ENCODE measurements at regions not wholly inside any gene's neighbourhood (a gene's known extent, or its start where the extent isn't known, plus 50 kb on each side); places are given as distances from the start of the nearest gene placed in this dataset.
"Not testable (repeated sequence)": the region's sequence is repeated elsewhere in the genome, so short reads cannot be mapped to it uniquely, and the experiment has no call there.

DNA sequence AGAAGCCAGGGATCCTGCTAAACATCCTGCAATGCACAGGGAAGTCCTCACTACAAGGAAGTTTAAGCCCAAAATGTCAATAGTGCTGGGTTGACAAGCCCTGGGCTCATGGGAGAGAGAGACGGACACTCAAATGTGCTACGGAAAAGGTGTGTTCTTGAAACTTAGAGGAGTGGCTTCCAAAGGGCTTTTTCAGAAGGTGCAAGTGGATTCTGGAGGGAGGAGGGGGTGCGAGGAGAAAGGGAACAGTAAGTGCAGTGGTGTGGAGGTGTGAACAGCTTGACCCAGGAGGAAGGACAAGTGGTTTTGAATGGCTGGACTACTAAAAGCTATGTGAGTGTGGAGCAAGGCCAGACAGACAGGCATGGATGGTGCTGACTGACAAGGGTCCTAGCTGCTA, 50.4 kb upstream of the CECR2 start:
- peaks cover 4% of the 10 kb centered on the region; the same call in 1 of the 2 replicates for H3K4me1 ChIP-seq (ENCODE audit: control insufficient read depth, insufficient read depth, low read length)

DNA sequence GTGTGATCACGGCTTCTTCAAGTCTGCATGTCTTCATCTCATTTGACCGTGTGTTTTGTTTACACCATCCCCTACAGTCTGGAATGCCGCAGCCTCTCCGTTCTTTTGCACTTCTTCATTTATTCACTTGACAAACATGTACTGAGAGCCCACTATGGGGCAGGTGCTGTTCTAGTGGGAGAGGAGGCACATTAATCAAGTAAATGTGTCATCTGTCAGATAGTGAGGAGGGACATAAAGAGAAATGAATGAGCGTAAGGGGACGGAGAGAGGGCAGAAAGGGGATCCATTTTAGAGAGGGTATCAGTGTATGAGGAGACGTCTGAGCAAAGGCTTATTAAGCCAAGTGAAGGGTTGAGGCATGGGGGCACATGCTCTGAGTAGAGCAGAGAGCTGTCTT, 54.0 kb upstream of the CECR2 start:
- Histone ChIP-seq H3K9me3 (ENCODE audit: control insufficient read depth, insufficient read depth, low read length) (no peaks in the 10 kb centered on the region), H3K9ac (ENCODE audit: low read depth, low read length) (no peak overlapping the region), H3K36me3 (ENCODE audit: control insufficient read depth, insufficient read depth, low read length) (no peaks in the 10 kb centered on the region), H3K27ac (ENCODE audit: low read depth, low read length) (no peak overlapping the region), H3K4me3 (ENCODE audit: low read depth, low read length) (no peak overlapping the region), H3K27me3 (ENCODE audit: control insufficient read depth, insufficient read depth, low read length) (no peaks in the 10 kb centered on the region), H3K4me1 (ENCODE audit: control insufficient read depth, insufficient read depth, low read length) (peaks cover 7% of the 10 kb centered on the region; the same call in 1 of the 2 replicates)

More for the DNA sequence above, 50.4 kb upstream of the CECR2 start:
- H3K27ac ChIP-seq (ENCODE audit: low read depth, low read length): no peak overlapping the region
- H3K36me3 ChIP-seq (ENCODE audit: control insufficient read depth, insufficient read depth, low read length): no peaks in the 10 kb centered on the region
- no peak overlapping the region for H3K4me3 ChIP-seq (ENCODE audit: low read depth, low read length)
- no peaks in the 10 kb centered on the region for H3K9me3 ChIP-seq (ENCODE audit: control insufficient read depth, insufficient read depth, low read length)
- H3K27me3 ChIP-seq (ENCODE audit: control insufficient read depth, insufficient read depth, low read length): no peaks in the 10 kb centered on the region
- no peak overlapping the region for H3K9ac ChIP-seq (ENCODE audit: low read depth, low read length)

DNA sequence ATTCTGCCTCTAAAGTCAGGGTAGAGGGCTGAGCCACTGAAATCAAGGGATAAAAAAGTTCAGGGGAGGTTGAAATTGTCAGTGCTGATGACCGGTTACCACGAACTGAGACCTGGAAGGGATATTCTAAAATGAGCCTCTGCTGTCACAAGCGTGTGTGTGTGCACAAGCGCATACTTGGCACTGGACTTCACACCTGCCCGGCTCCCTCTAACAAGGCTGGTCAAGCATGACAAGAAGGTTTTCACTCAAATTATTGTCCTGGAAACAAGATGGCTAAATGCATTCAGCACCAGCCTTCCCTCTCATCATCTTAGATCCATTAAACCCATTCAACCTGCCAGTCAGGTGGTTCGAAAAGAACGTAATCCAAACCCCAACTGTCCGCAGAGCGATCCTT, 54.8 kb upstream of the CECR2 start:
- Histone ChIP-seq H3K36me3 (ENCODE audit: control insufficient read depth, insufficient read depth, low read length) (no peaks in the 10 kb centered on the region), H3K9me3 (ENCODE audit: control insufficient read depth, insufficient read depth, low read length) (no peaks in the 10 kb centered on the region), H3K27ac (ENCODE audit: low read depth, low read length) (no peak overlapping the region), H3K4me1 (ENCODE audit: control insufficient read depth, insufficient read depth, low read length) (peaks cover 7% of the 10 kb centered on the region; the same call in 1 of the 2 replicates), H3K27me3 (ENCODE audit: control insufficient read depth, insufficient read depth, low read length) (no peaks in the 10 kb centered on the region), H3K4me3 (ENCODE audit: low read depth, low read length) (no peak overlapping the region), H3K9ac (ENCODE audit: low read depth, low read length) (no peak overlapping the region)

DNA sequence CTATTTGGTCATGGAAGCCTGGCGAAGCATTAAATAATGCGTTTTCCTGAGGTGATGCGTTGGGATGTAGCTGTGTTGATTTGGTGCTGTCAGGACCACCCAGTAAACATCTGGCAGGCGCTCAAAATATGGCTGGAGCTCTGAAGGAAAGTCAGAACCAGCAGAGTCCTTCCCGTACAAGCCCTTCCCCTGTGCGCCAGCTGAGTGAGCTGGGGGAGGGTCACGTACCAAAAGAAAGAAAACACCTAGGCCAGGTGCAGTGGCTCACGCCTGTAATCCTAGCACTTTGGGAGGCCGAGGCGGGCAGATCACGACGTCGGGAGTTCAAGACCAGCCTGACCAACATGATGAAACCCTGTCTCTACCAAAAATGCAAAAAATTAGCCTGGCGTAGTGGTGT, 55.6 kb upstream of the CECR2 start:
- no peak overlapping the region for H3K9ac ChIP-seq (ENCODE audit: low read depth, low read length)
- no peaks in the 10 kb centered on the region for H3K36me3 ChIP-seq (ENCODE audit: control insufficient read depth, insufficient read depth, low read length)
- no peak overlapping the region for H3K27ac ChIP-seq (ENCODE audit: low read depth, low read length)
- H3K4me3 ChIP-seq (ENCODE audit: low read depth, low read length): no peak overlapping the region
- no peaks in the 10 kb centered on the region for H3K9me3 ChIP-seq (ENCODE audit: control insufficient read depth, insufficient read depth, low read length)
- peaks cover 3% of the 10 kb centered on the region; the same call in 1 of the 2 replicates for H3K4me1 ChIP-seq (ENCODE audit: control insufficient read depth, insufficient read depth, low read length)
- H3K27me3 ChIP-seq (ENCODE audit: control insufficient read depth, insufficient read depth, low read length): no peaks in the 10 kb centered on the region

DNA sequence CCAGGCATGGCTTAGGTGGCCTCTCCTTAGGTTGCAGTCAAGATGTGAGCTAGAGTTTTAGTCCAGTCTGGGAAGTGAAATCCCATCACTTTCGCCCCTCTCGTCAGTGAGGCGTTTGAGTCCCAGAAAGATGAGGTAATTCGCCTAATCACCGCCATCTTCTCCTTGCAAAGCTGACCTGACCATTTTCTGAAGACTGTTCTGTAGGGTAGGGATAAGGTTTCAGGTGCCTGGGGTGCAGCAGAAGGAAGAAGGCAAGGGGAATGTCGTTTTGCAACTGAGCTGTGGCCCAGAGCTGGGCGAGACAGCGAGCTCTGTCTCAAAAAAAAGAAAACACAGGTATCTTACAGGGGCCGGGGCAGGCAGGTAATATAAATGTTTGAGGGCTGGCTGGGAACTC, 61.7 kb upstream of the CECR2 start:
- Histone ChIP-seq H3K4me1 (ENCODE audit: control insufficient read depth, insufficient read depth, low read length) (peaks cover 7% of the 10 kb centered on the region), H3K36me3 (ENCODE audit: control insufficient read depth, insufficient read depth, low read length) (no peaks in the 10 kb centered on the region), H3K9me3 (ENCODE audit: control insufficient read depth, insufficient read depth, low read length) (no peaks in the 10 kb centered on the region), H3K27ac (ENCODE audit: low read depth, low read length) (no peak overlapping the region), H3K4me3 (ENCODE audit: low read depth, low read length) (no peak overlapping the region), H3K9ac (ENCODE audit: low read depth, low read length) (peak overlapping the region; percentile 13; the same call in 1 of the 2 replicates), H3K27me3 (ENCODE audit: control insufficient read depth, insufficient read depth, low read length) (no peaks in the 10 kb centered on the region)

DNA sequence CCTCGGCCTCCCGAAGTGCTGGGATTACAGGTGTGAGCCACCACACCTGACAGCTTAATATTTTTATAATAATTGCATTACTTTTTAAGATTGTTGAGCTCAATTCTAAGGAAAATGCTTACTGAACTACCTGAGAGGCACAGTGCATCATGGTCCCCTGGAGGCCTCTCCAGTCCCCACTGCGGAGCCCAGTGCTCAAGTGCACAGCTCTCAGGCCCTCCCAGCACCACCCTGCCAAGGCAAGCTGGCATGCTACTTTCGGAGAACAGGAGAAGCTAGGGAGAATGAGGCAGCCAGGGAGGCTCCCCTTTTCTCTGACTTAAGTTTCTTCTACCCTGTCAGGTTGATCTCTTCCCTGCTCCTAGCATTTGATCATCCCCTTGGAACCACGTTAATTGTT, 64.2 kb upstream of the CECR2 start:
- no peak overlapping the region for H3K9ac ChIP-seq (ENCODE audit: low read depth, low read length)
- H3K27ac ChIP-seq (ENCODE audit: low read depth, low read length): no peak overlapping the region
- H3K4me1 ChIP-seq (ENCODE audit: control insufficient read depth, insufficient read depth, low read length): peaks cover 7% of the 10 kb centered on the region

DNA sequence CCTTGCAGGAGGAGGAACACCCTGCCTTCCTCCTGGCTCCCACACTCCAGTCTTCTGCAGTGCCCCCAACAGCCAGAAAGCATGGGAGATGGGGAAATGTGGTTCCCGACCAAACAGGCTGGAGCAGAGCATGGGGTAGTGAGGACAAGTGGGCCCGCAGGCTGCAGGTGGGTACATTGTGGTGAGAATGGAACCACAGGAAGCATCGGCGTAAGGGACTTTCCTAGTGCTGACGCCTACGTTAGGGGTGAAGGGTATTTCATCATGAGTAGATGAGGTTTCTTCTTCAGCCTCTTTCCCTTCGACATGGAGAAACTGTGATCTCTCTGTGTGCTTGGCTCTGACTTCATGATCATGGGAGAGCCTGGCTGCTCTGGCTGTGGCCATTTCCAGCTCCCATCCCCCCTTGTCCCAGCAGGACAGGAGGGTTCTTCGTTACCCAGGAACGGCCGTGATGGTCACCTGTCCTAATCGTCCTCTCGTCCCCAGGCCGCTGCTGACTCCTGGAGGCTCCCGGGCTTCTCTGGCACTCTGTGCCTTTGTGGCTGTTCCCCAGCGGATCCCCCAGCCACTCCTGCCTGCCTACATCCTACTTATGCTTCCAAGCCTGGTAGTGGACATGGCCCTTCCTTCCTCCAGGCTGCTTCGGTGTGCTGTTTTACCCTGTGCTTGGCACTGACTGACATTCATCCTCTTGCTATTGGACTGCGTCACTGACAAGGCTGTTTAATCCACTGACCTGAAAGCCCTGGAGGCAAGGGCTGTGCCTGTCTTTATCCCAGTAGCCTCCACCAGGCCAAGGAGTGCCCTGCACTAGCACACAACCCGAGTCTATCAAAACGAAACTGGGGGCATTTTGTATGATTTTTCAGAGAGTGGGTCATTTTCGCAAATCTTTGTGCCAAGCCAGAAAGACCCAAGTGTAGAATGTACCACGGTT, 65.2 kb upstream of the CECR2 start:
- Histone ChIP-seq H3K36me3 (ENCODE audit: control insufficient read depth, insufficient read depth, low read length) (no peaks in the 10 kb centered on the region), H3K9ac (ENCODE audit: low read depth, low read length) (no peak overlapping the region), H3K27me3 (ENCODE audit: control insufficient read depth, insufficient read depth, low read length) (no peaks in the 10 kb centered on the region), H3K4me1 (ENCODE audit: control insufficient read depth, insufficient read depth, low read length) (peaks cover 7% of the 10 kb centered on the region), H3K9me3 (ENCODE audit: control insufficient read depth, insufficient read depth, low read length) (peaks cover 9% of the 10 kb centered on the region), H3K27ac (ENCODE audit: low read depth, low read length) (no peak overlapping the region), H3K4me3 (ENCODE audit: low read depth, low read length) (no peak overlapping the region)

More for the DNA sequence above, 64.2 kb upstream of the CECR2 start:
- no peaks in the 10 kb centered on the region for H3K27me3 ChIP-seq (ENCODE audit: control insufficient read depth, insufficient read depth, low read length)
- H3K9me3 ChIP-seq (ENCODE audit: control insufficient read depth, insufficient read depth, low read length): no peaks in the 10 kb centered on the region
- H3K36me3 ChIP-seq (ENCODE audit: control insufficient read depth, insufficient read depth, low read length): no peaks in the 10 kb centered on the region
- no peak overlapping the region for H3K4me3 ChIP-seq (ENCODE audit: low read depth, low read length)

DNA sequence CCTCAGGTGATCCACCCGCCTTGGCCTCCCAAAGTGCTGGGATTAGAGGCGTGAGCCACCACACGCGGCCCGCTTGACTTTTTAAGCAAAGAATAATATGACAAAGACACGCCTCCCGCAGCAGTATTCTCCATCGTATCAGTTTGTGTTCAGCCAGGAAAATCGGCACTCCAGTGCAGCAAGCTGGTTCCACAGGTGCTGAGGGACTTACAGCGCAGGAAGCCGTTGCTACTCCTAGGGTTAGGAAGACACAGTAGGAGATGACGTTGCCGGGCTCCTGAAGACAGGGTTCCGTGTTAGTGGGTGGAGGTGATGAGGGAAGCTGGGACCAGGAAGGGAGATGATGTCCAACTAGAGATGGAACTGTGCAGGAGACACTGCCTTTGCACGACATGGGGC, 65.8 kb upstream of the CECR2 start:
- Histone ChIP-seq H3K4me3 (ENCODE audit: low read depth, low read length) (no peak overlapping the region), H3K36me3 (ENCODE audit: control insufficient read depth, insufficient read depth, low read length) (no peaks in the 10 kb centered on the region), H3K27ac (ENCODE audit: low read depth, low read length) (no peak overlapping the region), H3K9ac (ENCODE audit: low read depth, low read length) (no peak overlapping the region), H3K4me1 (ENCODE audit: control insufficient read depth, insufficient read depth, low read length) (peaks cover 7% of the 10 kb centered on the region), H3K27me3 (ENCODE audit: control insufficient read depth, insufficient read depth, low read length) (no peaks in the 10 kb centered on the region), H3K9me3 (ENCODE audit: control insufficient read depth, insufficient read depth, low read length) (peaks cover 9% of the 10 kb centered on the region)

DNA sequence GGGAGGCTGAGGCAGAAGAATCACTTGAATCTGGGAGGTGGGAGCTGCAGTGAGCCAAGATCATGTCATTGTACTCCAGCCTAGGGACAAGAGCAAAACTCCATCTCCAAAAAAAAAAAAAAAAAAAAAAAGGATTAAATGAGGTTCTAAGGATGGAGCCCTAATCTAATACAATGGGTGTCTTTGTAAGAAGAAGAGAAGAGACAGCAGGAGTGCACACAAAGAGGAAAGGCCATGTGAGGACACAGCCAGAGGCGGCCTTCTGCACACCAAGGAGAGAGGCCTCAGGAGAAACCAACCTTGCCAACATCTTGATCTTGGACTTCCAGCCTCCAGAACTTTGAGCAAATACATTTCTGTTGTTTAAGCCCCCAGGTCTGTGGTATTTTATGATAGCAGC, 66.6 kb upstream of the CECR2 start:
- no peaks in the 10 kb centered on the region for H3K36me3 ChIP-seq (ENCODE audit: control insufficient read depth, insufficient read depth, low read length)
- H3K27ac ChIP-seq (ENCODE audit: low read depth, low read length): no peak overlapping the region
- H3K9ac ChIP-seq (ENCODE audit: low read depth, low read length): no peak overlapping the region
- H3K27me3 ChIP-seq (ENCODE audit: control insufficient read depth, insufficient read depth, low read length): no peaks in the 10 kb centered on the region
- peaks cover 3% of the 10 kb centered on the region for H3K4me1 ChIP-seq (ENCODE audit: control insufficient read depth, insufficient read depth, low read length)
- no peak overlapping the region for H3K4me3 ChIP-seq (ENCODE audit: low read depth, low read length)
- H3K9me3 ChIP-seq (ENCODE audit: control insufficient read depth, insufficient read depth, low read length): peaks cover 9% of the 10 kb centered on the region

DNA sequence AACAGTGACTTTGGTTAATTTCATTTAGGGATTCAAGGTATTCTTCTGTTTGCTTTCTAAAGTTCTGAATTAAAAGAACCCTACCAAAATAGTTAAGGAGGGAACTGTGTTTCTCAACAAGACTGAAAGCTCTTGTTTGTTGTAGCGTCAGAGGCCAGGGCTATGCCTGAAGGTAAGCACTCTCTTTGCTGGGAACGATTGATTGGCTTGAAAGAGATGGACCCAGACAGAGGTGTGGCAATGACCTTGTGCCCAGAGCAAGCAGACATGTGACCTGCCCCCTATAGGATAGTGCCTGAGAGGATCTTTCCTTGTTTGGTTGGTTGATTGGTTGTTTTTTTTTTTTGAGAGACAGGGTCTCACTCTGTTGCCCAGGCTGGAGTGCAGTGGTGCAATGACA, 68.3 kb upstream of the CECR2 start:
- Histone ChIP-seq H3K36me3 (ENCODE audit: control insufficient read depth, insufficient read depth, low read length) (no peaks in the 10 kb centered on the region), H3K27ac (ENCODE audit: low read depth, low read length) (no peak overlapping the region), H3K27me3 (ENCODE audit: control insufficient read depth, insufficient read depth, low read length) (no peaks in the 10 kb centered on the region), H3K9me3 (ENCODE audit: control insufficient read depth, insufficient read depth, low read length) (peaks cover 9% of the 10 kb centered on the region), H3K4me1 (ENCODE audit: control insufficient read depth, insufficient read depth, low read length) (no peaks in the 10 kb centered on the region), H3K4me3 (ENCODE audit: low read depth, low read length) (no peak overlapping the region), H3K9ac (ENCODE audit: low read depth, low read length) (no peak overlapping the region)

DNA sequence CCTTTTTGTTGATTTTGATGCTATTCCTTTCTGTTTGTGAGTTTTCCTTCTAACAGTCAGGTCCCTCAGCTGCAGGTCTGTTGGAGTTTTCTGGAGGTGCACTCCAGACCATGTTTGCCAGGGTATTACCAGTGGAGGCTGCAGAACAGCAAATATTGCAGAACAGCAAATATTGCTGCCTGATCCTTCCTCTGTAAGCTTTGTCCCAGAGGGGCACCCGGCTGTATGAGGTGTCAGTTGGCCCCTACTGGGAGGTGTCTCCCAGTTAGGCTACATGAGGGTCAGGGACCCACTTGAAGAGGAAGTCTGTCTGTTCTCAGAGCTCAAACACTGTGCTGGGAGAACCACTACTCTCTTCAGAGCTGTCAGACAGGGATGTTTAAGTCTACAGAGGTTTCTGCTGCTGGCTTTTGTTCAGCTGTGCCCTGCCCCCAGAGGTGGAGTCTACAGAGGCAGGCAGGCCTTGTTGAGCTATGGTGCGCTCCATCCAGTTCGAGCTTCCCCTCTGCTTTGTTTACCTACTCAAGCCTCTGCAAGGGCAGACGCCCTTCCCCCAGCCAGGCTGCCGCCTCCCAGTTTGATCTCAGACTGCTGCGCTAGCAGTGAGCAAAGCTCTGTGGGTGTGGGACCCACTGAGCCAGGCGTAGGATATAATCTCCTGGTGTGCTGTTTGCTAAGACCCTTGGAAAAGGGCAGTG, 70.3 kb upstream of the CECR2 start:
- H3K27me3 ChIP-seq (ENCODE audit: control insufficient read depth, insufficient read depth, low read length); H3K36me3 ChIP-seq (ENCODE audit: control insufficient read depth, insufficient read depth, low read length); H3K9ac ChIP-seq (ENCODE audit: low read depth, low read length); H3K27ac ChIP-seq (ENCODE audit: low read depth, low read length); H3K4me3 ChIP-seq (ENCODE audit: low read depth, low read length); H3K9me3 ChIP-seq (ENCODE audit: control insufficient read depth, insufficient read depth, low read length); H3K4me1 ChIP-seq (ENCODE audit: control insufficient read depth, insufficient read depth, low read length): not testable (repeated sequence)

All from HUES48 (cell line).